ENCODE measurements at regions not wholly inside any gene's neighbourhood (a gene's known extent, or its start where the extent isn't known, plus 50 kb on each side); places are given as distances from the start of the nearest gene placed in this dataset.
"Not testable (repeated sequence)": the region's sequence is repeated elsewhere in the genome, so short reads cannot be mapped to it uniquely, and the experiment has no call there.

DNA sequence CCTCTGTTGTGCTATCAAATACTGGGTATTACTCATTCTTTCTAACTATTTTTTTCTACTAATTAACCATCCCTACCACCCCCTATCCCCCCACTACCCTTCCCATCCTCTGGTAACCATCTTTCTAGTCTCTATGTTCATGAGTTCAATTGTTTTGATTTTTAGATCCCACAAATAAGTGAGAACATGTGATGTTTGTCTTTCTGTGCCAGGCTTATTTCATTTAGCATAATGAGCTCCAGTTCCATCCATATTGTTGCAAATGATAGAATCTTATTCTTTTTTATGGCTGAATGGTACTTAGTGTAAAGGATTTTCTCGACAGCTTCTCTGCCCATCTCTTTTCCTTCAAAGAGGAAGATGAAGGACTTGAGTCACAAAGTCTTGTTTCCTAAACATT lies 138.0 kb upstream of the CPHXL start:
- no peak overlapping the region for H3K9ac ChIP-seq (ENCODE audit: extremely low read depth, low read length, poor library complexity, severe bottlenecking)
- H3K27ac ChIP-seq (ENCODE audit: low read depth, low read length), result no peak overlapping the region
- no peak overlapping the region for H3K4me3 ChIP-seq (ENCODE audit: low read length)
- Mint-ChIP-seq H3K27ac (no peak overlapping the region), H3K9me3 (no peaks in the 10 kb centered on the region), H3K4me1 (peaks cover 32% of the 10 kb centered on the region), H3K27me3 (ENCODE audit: insufficient read depth) (peaks cover 27% of the 10 kb centered on the region), H3K4me3 (no peak overlapping the region), H3K36me3 (ENCODE audit: low read depth) (no peaks in the 10 kb centered on the region)
- H3K36me3 ChIP-seq (ENCODE audit: control insufficient read depth, insufficient read depth, low read length), result no peaks in the 10 kb centered on the region
- no peaks in the 10 kb centered on the region for H3K9me3 ChIP-seq (ENCODE audit: control insufficient read depth, low read length)
- peaks cover 13% of the 10 kb centered on the region for H3K4me1 ChIP-seq (ENCODE audit: control insufficient read depth, insufficient read depth, low read length)
- no peaks in the 10 kb centered on the region for H3K27me3 ChIP-seq (ENCODE audit: control insufficient read depth, insufficient read depth, low read length, poor library complexity, severe bottlenecking)
- TF ChIP-seq, protein P1, sequence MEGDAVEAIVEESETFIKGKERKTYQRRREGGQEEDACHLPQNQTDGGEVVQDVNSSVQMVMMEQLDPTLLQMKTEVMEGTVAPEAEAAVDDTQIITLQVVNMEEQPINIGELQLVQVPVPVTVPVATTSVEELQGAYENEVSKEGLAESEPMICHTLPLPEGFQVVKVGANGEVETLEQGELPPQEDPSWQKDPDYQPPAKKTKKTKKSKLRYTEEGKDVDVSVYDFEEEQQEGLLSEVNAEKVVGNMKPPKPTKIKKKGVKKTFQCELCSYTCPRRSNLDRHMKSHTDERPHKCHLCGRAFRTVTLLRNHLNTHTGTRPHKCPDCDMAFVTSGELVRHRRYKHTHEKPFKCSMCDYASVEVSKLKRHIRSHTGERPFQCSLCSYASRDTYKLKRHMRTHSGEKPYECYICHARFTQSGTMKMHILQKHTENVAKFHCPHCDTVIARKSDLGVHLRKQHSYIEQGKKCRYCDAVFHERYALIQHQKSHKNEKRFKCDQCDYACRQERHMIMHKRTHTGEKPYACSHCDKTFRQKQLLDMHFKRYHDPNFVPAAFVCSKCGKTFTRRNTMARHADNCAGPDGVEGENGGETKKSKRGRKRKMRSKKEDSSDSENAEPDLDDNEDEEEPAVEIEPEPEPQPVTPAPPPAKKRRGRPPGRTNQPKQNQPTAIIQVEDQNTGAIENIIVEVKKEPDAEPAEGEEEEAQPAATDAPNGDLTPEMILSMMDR (conservative IDR thresholded peaks at IDR 0.05), result no peak
- WGBS, 2 experiments (ENCODE audit: insufficient coverage in 1 of 2, insufficient read length in 1 of 2), result 100% methylated on average over 1 of the region's 1 CpG; no CpG with 5 or more reads in 1 of the 2 experiments
- no peak for DNase-seq

DNA sequence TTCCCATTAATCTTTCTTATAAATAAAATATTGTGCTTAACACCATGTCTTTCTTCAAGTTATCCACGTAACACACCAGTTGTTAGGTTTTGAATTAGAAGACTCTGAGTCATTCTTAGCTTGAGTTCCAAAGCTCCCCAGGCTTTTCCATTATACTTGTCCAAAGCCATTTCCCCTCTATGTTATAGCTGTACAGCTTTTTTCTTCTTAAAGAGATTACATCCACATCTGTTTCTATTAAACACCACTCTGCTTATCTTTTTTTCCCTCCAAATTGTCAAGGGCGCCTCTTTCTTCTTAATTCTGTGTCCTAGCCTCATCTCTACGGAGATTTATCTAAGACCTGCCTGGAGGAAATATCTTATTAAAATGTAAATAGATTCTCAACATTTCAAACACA lies 139.4 kb upstream of the CPHXL start:
- no peaks in the 10 kb centered on the region for H3K36me3 ChIP-seq (ENCODE audit: control insufficient read depth, insufficient read depth, low read length)
- no peak overlapping the region for H3K4me3 Mint-ChIP-seq
- 94 to 100% methylated on average over 2 to 3 of the region's 3 CpGs for WGBS, 2 experiments (ENCODE audit: insufficient coverage in 1 of 2, insufficient read length in 1 of 2)
- no peaks in the 10 kb centered on the region for H3K27me3 ChIP-seq (ENCODE audit: control insufficient read depth, insufficient read depth, low read length, poor library complexity, severe bottlenecking)
- H3K27ac ChIP-seq (ENCODE audit: low read depth, low read length), result no peak overlapping the region
- TF ChIP-seq, protein P1 (conservative IDR thresholded peaks at IDR 0.05), result no peak
- no peaks in the 10 kb centered on the region for H3K9me3 Mint-ChIP-seq
- no peaks in the 10 kb centered on the region for H3K9me3 ChIP-seq (ENCODE audit: control insufficient read depth, low read length)
- no peak overlapping the region for H3K27ac Mint-ChIP-seq
- no peaks in the 10 kb centered on the region for H3K36me3 Mint-ChIP-seq (ENCODE audit: low read depth)
- H3K4me3 ChIP-seq (ENCODE audit: low read length), result no peak overlapping the region
- H3K9ac ChIP-seq (ENCODE audit: extremely low read depth, low read length, poor library complexity, severe bottlenecking), result no peak overlapping the region
- H3K4me1 ChIP-seq (ENCODE audit: control insufficient read depth, insufficient read depth, low read length), result peaks cover 19% of the 10 kb centered on the region
- H3K27me3 Mint-ChIP-seq (ENCODE audit: insufficient read depth), result peaks cover 26% of the 10 kb centered on the region
- H3K4me1 Mint-ChIP-seq, result peaks cover 39% of the 10 kb centered on the region
- no peak for DNase-seq

DNA sequence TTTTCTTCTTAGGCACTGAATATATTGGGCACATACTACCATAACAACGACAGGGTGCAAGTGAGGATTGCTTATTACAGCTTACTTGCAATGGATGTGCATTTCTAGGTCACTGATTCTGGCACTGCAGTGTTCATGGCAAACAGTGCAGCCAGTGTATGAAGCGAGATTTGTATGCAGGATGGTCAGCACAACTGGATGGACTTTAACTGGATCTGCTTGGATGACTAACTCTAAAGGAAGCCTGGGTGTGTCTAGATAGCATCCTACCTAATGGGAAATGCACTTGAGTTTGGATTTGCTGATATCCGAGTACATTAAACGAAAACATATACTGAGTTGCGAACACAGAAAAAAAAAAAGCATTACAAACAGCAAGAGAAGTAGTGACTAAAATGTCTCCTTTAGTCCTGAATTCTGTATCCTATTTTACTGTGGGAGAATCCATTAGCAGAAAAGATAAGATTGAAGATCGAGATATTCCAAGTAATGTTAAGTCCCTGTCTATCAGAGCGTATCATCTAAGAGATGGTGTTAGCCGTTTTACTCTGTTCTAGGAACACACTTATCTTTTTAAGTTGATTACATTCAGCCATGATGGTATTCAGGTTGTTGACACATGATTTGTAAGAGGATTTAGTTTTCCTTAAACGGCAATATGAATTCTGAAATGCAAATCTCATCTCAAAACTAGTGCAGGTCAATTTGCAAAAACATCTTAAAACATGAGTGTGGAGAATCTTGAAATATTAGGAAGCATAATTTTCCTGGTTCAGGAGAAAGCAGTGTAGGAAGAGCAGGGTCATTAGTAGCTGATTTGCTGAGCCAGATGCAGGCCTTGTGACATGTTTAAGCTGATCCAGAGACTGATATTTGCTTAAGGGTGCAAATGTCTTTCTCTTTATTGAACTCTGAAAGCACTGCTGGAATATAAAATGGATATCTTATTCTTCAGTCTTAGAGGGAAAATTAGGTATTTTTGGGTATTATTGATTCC lies 142.6 kb upstream of the CPHXL start:
- Mint-ChIP-seq H3K4me1 (peaks cover 30% of the 10 kb centered on the region), H3K4me3 (no peak overlapping the region), H3K27ac (no peak overlapping the region), H3K36me3 (ENCODE audit: low read depth) (no peaks in the 10 kb centered on the region), H3K27me3 (ENCODE audit: insufficient read depth) (peaks cover 38% of the 10 kb centered on the region), H3K9me3 (peaks cover 2% of the 10 kb centered on the region)
- no peaks in the 10 kb centered on the region for H3K36me3 ChIP-seq (ENCODE audit: control insufficient read depth, insufficient read depth, low read length)
- peaks cover 19% of the 10 kb centered on the region for H3K4me1 ChIP-seq (ENCODE audit: control insufficient read depth, insufficient read depth, low read length)
- no peak overlapping the region for H3K27ac ChIP-seq (ENCODE audit: low read depth, low read length)
- peaks cover 14% of the 10 kb centered on the region for H3K27me3 ChIP-seq (ENCODE audit: control insufficient read depth, insufficient read depth, low read length, poor library complexity, severe bottlenecking)
- DNase-seq, result no peak
- no peak overlapping the region for H3K9ac ChIP-seq (ENCODE audit: extremely low read depth, low read length, poor library complexity, severe bottlenecking)
- WGBS, 2 experiments (ENCODE audit: insufficient coverage in 1 of 2, insufficient read length in 1 of 2), result 81 to 92% methylated on average over 9 of the region's 9 CpGs
- TF ChIP-seq, protein P1 (conservative IDR thresholded peaks at IDR 0.05), result no peak
- H3K4me3 ChIP-seq (ENCODE audit: low read length), result no peak overlapping the region
- no peaks in the 10 kb centered on the region for H3K9me3 ChIP-seq (ENCODE audit: control insufficient read depth, low read length)

DNA sequence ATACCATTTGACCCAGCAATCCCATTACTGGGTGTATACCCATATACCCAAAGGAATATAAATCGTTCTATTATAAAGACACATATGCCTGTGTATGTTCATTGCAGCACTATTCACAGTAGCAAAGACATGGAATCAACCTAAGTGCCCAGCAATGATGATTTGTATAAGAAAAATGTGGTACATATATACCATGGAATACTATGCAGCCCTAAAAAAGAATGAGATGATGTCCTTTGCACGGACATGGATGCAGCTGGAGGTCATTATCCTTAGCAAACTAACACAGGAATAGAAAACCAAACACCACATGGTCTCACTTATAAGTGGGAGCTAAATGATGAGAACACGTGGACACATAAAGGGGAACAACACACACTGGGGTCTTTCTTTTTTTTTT lies 155.0 kb upstream of the CPHXL start:
- not testable (repeated sequence) for H3K27me3 ChIP-seq (ENCODE audit: control insufficient read depth, insufficient read depth, low read length, poor library complexity, severe bottlenecking); DNase-seq; H3K4me1 ChIP-seq (ENCODE audit: control insufficient read depth, insufficient read depth, low read length); H3K9ac ChIP-seq (ENCODE audit: extremely low read depth, low read length, poor library complexity, severe bottlenecking); H3K4me3 Mint-ChIP-seq; H3K36me3 Mint-ChIP-seq (ENCODE audit: low read depth); H3K9me3 ChIP-seq (ENCODE audit: control insufficient read depth, low read length); H3K27ac ChIP-seq (ENCODE audit: low read depth, low read length); H3K4me1 Mint-ChIP-seq; H3K27ac Mint-ChIP-seq; H3K4me3 ChIP-seq (ENCODE audit: low read length); H3K36me3 ChIP-seq (ENCODE audit: control insufficient read depth, insufficient read depth, low read length)
- peaks cover 16% of the 10 kb centered on the region for H3K9me3 Mint-ChIP-seq
- WGBS, 2 experiments (ENCODE audit: insufficient coverage in 1 of 2, insufficient read length in 1 of 2), result 95 to 100% methylated on average over 1 to 2 of the region's 3 CpGs
- peaks cover 46% of the 10 kb centered on the region for H3K27me3 Mint-ChIP-seq (ENCODE audit: insufficient read depth)
